HepG2 (cell line): ENCODE measurements at regions not wholly inside any gene's neighbourhood (a gene's known extent, or its start where the extent isn't known, plus 50 kb on each side); places are given as distances from the start of the nearest gene placed in this dataset.

Experiments used
- ARID2 ChIP-seq: sonication (generic); formaldehyde crosslinking; IDR thresholded peaks from 2 replicates; pipeline ENCODE4 v1.8.1; 2022; ENCODE audit warnings: mild to moderate bottlenecking, missing genetic modification reagents, borderline replicate concordance
- ATF4 ChIP-seq, 2 experiments: fragments of 450-650 bp in 1 of 2; sonication (generic) in 1 of 2; formaldehyde crosslinking; IDR thresholded peaks; 2 replicates each; pipeline versions ENCODE4 v1.5.0 to v1.8.0; 2020 to 2022; ENCODE audit warnings: mild to moderate bottlenecking in 1 of 2, missing genetic modification reagents in 1 of 2
- CEBPB ChIP-seq: IDR thresholded peaks from 2 replicates; pipeline ENCODE4 v1.6.1; 2011; ENCODE audit warnings: low read depth, low read length, improper control_type of control experiment, borderline replicate concordance
- CEBPG ChIP-seq: IDR thresholded peaks from 2 replicates; pipeline ENCODE4 v1.6.1; 2016
- DPF2 ChIP-seq: sonication (generic); formaldehyde crosslinking; IDR thresholded peaks from 2 replicates; pipeline ENCODE4 v1.4.0; 2020; ENCODE audit warnings: mild to moderate bottlenecking, low read depth, missing genetic modification reagents, borderline replicate concordance
- FOSL2 ChIP-seq: sonication (generic); formaldehyde crosslinking; IDR thresholded peaks from 2 replicates; pipeline ENCODE4 v1.4.0; 2020; ENCODE audit warnings: missing genetic modification reagents
- GATAD2A ChIP-seq: IDR thresholded peaks from 2 replicates; pipeline ENCODE4 v1.6.1; 2016
- HMGA1 ChIP-seq: sonication (generic); formaldehyde crosslinking; conservative IDR thresholded peaks from 2 replicates; pipeline ENCODE4 v1.4.0; 2020; ENCODE audit warnings: missing genetic modification reagents
- HNF1A ChIP-seq, 2 experiments: sonication (generic) in 1 of 2; formaldehyde crosslinking in 1 of 2; IDR thresholded peaks; 2 replicates each; pipeline versions ENCODE4 v1.4.0 to v1.6.1; 2016 to 2020; ENCODE audit warnings: borderline replicate concordance in 1 of 2, low read depth in 1 of 2, mild to moderate bottlenecking in 1 of 2, missing genetic modification reagents in 1 of 2
- HNF1B ChIP-seq: sonication (generic); formaldehyde crosslinking; IDR thresholded peaks from 2 replicates; pipeline ENCODE4 v1.5.1; 2020; ENCODE audit warnings: mild to moderate bottlenecking, moderate library complexity, missing genetic modification reagents
- ZGPAT ChIP-seq: IDR thresholded peaks from 2 replicates; pipeline ENCODE4 v1.6.1; 2016; ENCODE audit warnings: mild to moderate bottlenecking

- TF ChIP-seq DPF2 (peak; percentile 34; the same call in 1 of the 2 replicates), FOSL2 (CRISPR knock-in tag) (peak; percentile 64), ZGPAT (CRISPR knock-in tag) (0 out of 2 replicates have a peak, but pooled peaks have one; percentile 34), ATF4 (CRISPR knock-in tag; IDR thresholded peaks at IDR 0.05) (0 out of 4 replicates have a peak, but pooled peaks of 1 of the 2 experiments have one; percentile 51), HNF1B (0 out of 2 replicates have a peak, but pooled peaks have one; percentile 23), ARID2 (CRISPR knock-in tag) (no peak), HNF1A (IDR thresholded peaks at IDR 0.05; ENCODE audit: low read depth) (peak; percentile 94), HNF1A (CRISPR knock-in tag; IDR thresholded peaks at IDR 0.05; ENCODE audit: borderline replicate concordance) (peak; percentile 94), HMGA1 (no peak), CEBPG (peak; percentile 93), CEBPB (peak; percentile 96), GATAD2A (CRISPR knock-in tag) (peak; percentile 73)
Observed at GRCh38 chrX:123087326-123087725, 96.8 kb upstream of the GRIA3 start (continued).
